RWPE2 (cell line): ENCODE measurements at regions not wholly inside any gene's neighbourhood (a gene's known extent, or its start where the extent isn't known, plus 50 kb on each side); places are given as distances from the start of the nearest gene placed in this dataset.

Source experiments
- ATAC-seq: fragments of 200-7000 bp; cut with Tn5 transposase; 3 replicates; pipeline ENCODE4 v1.9.1; 2021; ENCODE audit warnings: low read depth
- DNase-seq: peaks from one replicate; pipeline ENCODE4 v3.0.0-alpha.2; 2020; ENCODE audit warnings: low spot score
- H3K27ac ChIP-seq: fragments of 450-650 bp; 2 replicates; pipeline ENCODE4 v1.5.1; 2017; ENCODE audit warnings: mild to moderate bottlenecking; ENCODE audit not compliant: poor library complexity, severe bottlenecking
- H3K27me3 ChIP-seq: fragments of 250-450 bp; sonication (Bioruptor Pico); 2 replicates; pipeline ENCODE4 v1.5.1; 2021; ENCODE audit warnings: mild to moderate bottlenecking, moderate library complexity; ENCODE audit not compliant: insufficient read depth, poor library complexity, severe bottlenecking
- H3K36me3 ChIP-seq: fragments of 250-450 bp; sonication (Bioruptor Pico); 2 replicates; pipeline ENCODE4 v1.5.1; 2020; ENCODE audit warnings: low read depth, mild to moderate bottlenecking, moderate library complexity
- H3K4me1 ChIP-seq: fragments of 250-450 bp; sonication (Bioruptor Pico); 2 replicates; pipeline ENCODE4 v1.5.1; 2021; ENCODE audit warnings: mild to moderate bottlenecking, moderate library complexity; ENCODE audit not compliant: insufficient read depth, poor library complexity, severe bottlenecking
- H3K4me3 ChIP-seq: fragments of 250-450 bp; sonication (Bioruptor Pico); 2 replicates; pipeline ENCODE4 v1.5.1; 2021; ENCODE audit warnings: mild to moderate bottlenecking, moderate library complexity; ENCODE audit not compliant: severe bottlenecking
- H3K9me3 ChIP-seq: fragments of 250-450 bp; sonication (Bioruptor Pico); 2 replicates; pipeline ENCODE4 v1.5.1; 2021; ENCODE audit warnings: mild to moderate bottlenecking, moderate library complexity; ENCODE audit not compliant: severe bottlenecking
- TF ChIP-seq, protein P1 (sequence below): fragments of 450-650 bp; IDR thresholded peaks from one replicate; pipeline ENCODE4 v1.5.1; 2017; ENCODE audit warnings: mild to moderate bottlenecking, moderate library complexity; ENCODE audit not compliant: poor library complexity, severe bottlenecking

DNA sequence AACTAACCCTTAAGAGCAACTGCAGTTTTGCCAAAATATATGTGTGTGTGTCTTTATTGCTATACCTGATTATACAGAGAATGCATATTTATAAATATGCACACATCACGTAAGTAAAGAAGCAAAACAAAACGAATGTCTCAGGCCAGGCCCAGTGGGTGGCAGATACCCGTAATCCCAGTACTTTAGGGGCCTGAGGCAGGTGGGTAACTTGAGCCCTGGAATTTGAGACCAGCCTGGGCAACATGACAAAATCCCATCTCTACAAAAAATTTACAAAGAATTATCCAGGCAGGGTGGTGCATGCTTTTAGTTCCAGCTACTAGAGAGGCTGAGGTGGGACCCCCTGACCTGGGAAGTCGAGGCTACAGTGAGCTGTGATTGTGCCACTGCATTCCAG, 745.3 kb downstream of the SATB2 start:
- H3K36me3 ChIP-seq: no peaks in the 10 kb centered on the region
- H3K27me3 ChIP-seq: no peaks in the 10 kb centered on the region
- no peaks in the 10 kb centered on the region for H3K9me3 ChIP-seq
- no peak overlapping the region for H3K27ac ChIP-seq
- ATAC-seq (no peak), DNase-seq (no peak)
- TF ChIP-seq, protein P1, sequence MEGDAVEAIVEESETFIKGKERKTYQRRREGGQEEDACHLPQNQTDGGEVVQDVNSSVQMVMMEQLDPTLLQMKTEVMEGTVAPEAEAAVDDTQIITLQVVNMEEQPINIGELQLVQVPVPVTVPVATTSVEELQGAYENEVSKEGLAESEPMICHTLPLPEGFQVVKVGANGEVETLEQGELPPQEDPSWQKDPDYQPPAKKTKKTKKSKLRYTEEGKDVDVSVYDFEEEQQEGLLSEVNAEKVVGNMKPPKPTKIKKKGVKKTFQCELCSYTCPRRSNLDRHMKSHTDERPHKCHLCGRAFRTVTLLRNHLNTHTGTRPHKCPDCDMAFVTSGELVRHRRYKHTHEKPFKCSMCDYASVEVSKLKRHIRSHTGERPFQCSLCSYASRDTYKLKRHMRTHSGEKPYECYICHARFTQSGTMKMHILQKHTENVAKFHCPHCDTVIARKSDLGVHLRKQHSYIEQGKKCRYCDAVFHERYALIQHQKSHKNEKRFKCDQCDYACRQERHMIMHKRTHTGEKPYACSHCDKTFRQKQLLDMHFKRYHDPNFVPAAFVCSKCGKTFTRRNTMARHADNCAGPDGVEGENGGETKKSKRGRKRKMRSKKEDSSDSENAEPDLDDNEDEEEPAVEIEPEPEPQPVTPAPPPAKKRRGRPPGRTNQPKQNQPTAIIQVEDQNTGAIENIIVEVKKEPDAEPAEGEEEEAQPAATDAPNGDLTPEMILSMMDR: no peak
- no peak overlapping the region for H3K4me3 ChIP-seq
- H3K4me1 ChIP-seq: no peaks in the 10 kb centered on the region

DNA sequence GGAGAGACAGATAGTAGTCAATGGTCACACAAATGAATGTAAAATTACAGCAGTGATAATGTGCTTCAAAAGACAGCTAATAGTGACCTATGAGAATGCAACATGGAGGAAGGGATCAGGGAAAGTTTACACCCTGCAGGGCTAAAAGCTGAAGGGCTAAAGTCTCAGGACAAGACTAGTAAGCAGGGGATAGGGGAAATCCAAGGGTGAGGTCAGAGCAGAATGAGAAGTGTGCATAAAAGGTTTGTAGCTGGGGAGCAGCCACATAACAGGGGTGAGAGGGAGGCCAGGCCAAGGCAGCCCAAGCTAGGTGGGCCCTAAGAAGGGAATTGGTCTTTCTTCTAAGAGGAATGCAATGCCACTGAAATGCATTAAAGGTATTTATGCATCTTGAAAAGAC, 746.3 kb downstream of the SATB2 start:
- H3K4me3 ChIP-seq: no peak overlapping the region
- H3K4me1 ChIP-seq: no peaks in the 10 kb centered on the region
- no peaks in the 10 kb centered on the region for H3K36me3 ChIP-seq
- DNase-seq (no peak), ATAC-seq (no peak)
- TF ChIP-seq, protein P1: no peak
- H3K27me3 ChIP-seq: no peaks in the 10 kb centered on the region
- H3K27ac ChIP-seq: no peak overlapping the region
- no peaks in the 10 kb centered on the region for H3K9me3 ChIP-seq

DNA sequence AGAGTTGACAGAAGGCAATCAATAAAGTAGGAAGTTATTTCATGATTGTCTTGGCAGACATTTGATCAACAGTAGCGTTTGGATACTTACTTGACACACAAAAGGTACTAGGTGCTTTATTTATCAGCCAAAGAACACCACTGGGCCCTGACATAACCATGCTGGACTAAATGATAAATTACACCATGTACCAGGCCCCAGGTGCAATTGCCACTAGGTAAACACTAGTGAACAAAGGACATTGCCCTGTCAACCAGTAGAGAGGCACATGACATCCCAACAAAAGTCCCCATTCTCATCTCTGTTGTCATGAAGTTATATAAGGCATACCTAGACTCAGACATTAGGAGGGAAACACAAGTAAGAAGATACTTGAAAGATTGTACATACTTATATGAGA, 747.2 kb downstream of the SATB2 start:
- Histone ChIP-seq H3K4me1 (no peaks in the 10 kb centered on the region), H3K27ac (no peak overlapping the region), H3K27me3 (no peaks in the 10 kb centered on the region), H3K4me3 (no peak overlapping the region), H3K9me3 (no peaks in the 10 kb centered on the region), H3K36me3 (no peaks in the 10 kb centered on the region)
- no peak for DNase-seq
- no peak for ATAC-seq
- TF ChIP-seq, protein P1: no peak

DNA sequence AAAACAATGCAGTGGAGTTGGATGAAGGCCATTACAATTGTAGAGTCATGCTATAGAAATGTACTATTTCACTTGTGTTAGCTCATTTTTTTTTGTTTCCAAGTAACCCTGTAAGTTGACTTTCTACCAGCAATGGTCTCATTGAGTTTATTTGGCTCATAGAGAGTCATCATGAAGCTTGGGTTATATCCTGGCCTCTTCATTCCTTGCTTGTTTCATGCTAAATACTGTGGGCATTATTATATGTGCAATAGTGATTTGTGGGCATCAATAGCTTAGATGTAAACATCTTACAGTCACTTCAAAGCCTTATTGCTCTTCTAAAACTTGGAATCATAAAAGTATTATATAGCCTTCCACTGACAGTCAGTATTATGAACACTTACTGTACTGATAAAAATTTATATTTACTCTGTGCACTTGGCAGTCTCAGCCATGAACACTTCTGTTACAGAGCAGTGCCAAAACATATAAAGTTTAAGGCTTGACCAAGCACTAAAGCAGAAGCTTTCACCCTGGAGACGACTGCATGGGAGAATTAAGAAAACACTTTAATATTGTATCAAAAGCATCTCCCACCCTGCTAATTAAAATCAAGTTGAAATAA, 751.2 kb downstream of the SATB2 start:
- DNase-seq (no peak), ATAC-seq (0 out of 3 replicates have a peak, but pooled peaks have one; percentile 19)
- no peaks in the 10 kb centered on the region for H3K9me3 ChIP-seq
- H3K36me3 ChIP-seq: no peaks in the 10 kb centered on the region
- H3K27me3 ChIP-seq: no peaks in the 10 kb centered on the region
- H3K4me3 ChIP-seq: no peak overlapping the region
- H3K4me1 ChIP-seq: no peaks in the 10 kb centered on the region
- H3K27ac ChIP-seq: no peak overlapping the region
- TF ChIP-seq, protein P1: no peak

DNA sequence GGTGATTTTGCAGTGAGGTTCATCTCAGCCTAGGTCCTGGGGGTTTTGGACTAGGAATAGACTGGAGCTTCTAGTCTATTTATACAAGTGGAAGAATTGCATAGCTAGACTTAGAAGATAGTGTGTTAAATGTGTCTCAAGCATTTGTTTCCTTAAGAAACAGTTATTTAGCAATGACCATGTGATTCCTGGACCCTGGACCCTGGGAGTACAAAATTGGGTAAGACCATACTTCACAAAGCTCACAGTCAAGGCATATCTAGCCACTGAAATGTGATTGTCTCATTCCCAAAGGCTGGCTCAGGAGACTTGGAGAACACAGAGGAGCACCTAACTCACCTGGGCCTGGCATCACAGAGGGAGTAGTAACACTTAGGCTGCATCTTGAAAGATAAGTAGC, 754.5 kb downstream of the SATB2 start:
- TF ChIP-seq, protein P1: no peak
- Histone ChIP-seq H3K9me3 (no peaks in the 10 kb centered on the region), H3K27ac (no peak overlapping the region), H3K4me1 (no peaks in the 10 kb centered on the region), H3K27me3 (no peaks in the 10 kb centered on the region), H3K36me3 (no peaks in the 10 kb centered on the region), H3K4me3 (no peak overlapping the region)
- ATAC-seq (no peak), DNase-seq (no peak)
